Loucy (cell line): ENCODE measurements at regions not wholly inside any gene's neighbourhood (a gene's known extent, or its start where the extent isn't known, plus 50 kb on each side); places are given as distances from the start of the nearest gene placed in this dataset.
A peak's percentile ranks its signal among the peaks of the same experiment; 100 is the strongest.

Experiments
- H2AFZ ChIP-seq: fragments of 200-600 bp; sonication (generic); 2 replicates; pipeline ENCODE4 v1.6.0; 2016; ENCODE audit warnings: antibody characterized with exemption, mild to moderate bottlenecking, low read length, moderate library complexity
- H3F3A ChIP-seq: fragments of 200-600 bp; 2 replicates; pipeline ENCODE4 v1.6.0; 2016; ENCODE audit warnings: antibody characterized with exemption, low read depth, mild to moderate bottlenecking
- H3K27me3 ChIP-seq: fragments of 200-600 bp; sonication (generic); 2 replicates; pipeline ENCODE4 v1.6.1; 2014; ENCODE audit warnings: low read length, mild to moderate bottlenecking; ENCODE audit not compliant: insufficient read depth, poor library complexity, severe bottlenecking
- H3K36me3 ChIP-seq: fragments of 200-600 bp; sonication (generic); 2 replicates; pipeline ENCODE4 v1.6.1; 2016; ENCODE audit warnings: low read length; ENCODE audit not compliant: insufficient read depth
- H3K4me1 ChIP-seq: fragments of 200-600 bp; sonication (generic); 2 replicates; pipeline ENCODE4 v1.5.1; 2014; ENCODE audit warnings: low read length, mild to moderate bottlenecking; ENCODE audit not compliant: insufficient read depth, poor library complexity, severe bottlenecking
- H3K4me2 ChIP-seq: fragments of 200-600 bp; sonication (generic); 2 replicates; pipeline ENCODE4 v1.6.0; 2014; ENCODE audit warnings: antibody characterized with exemption, low read length, low read depth, mild to moderate bottlenecking; ENCODE audit not compliant: poor library complexity, severe bottlenecking
- H3K4me3 ChIP-seq: fragments of 200-600 bp; sonication (generic); 2 replicates; pipeline ENCODE4 v1.5.1; 2014; ENCODE audit warnings: low read length, mild to moderate bottlenecking, mixed read lengths; ENCODE audit not compliant: poor library complexity, severe bottlenecking
- H3K79me2 ChIP-seq: fragments of 200-600 bp; sonication (generic); 2 replicates; pipeline ENCODE4 v1.6.1; 2014; ENCODE audit warnings: low read length; ENCODE audit not compliant: insufficient read depth
- H3K9ac ChIP-seq: fragments of 200-600 bp; sonication (generic); 2 replicates; pipeline ENCODE4 v1.6.0; 2014; ENCODE audit warnings: mild to moderate bottlenecking, low read depth, low read length, moderate library complexity; ENCODE audit not compliant: poor library complexity, severe bottlenecking
- H3K9me2 ChIP-seq: fragments of 200-600 bp; sonication (generic); replicated peaks from 2 replicates; pipeline ENCODE4 v1.6.1; 2016; ENCODE audit warnings: low read depth, low read length, mixed read lengths
- H3K9me3 ChIP-seq: fragments of 200-600 bp; sonication (generic); 2 replicates; pipeline ENCODE4 v1.6.1; 2014; ENCODE audit warnings: mild to moderate bottlenecking, antibody characterized with exemption, low read length, low read depth; ENCODE audit not compliant: insufficient read depth
- H4K20me1 ChIP-seq: fragments of 200-600 bp; sonication (generic); 2 replicates; pipeline ENCODE4 v1.6.0; 2014; ENCODE audit warnings: antibody characterized with exemption, low read length, mild to moderate bottlenecking; ENCODE audit not compliant: insufficient read depth, poor library complexity, severe bottlenecking
- EZH2phosphoT487 ChIP-seq: fragments of 200-600 bp; IDR thresholded peaks from 2 replicates; pipeline ENCODE4 v1.6.1; 2018; ENCODE audit warnings: antibody characterized with exemption, mild to moderate bottlenecking, moderate library complexity, borderline replicate concordance
- TF ChIP-seq, protein P1 (sequence below): fragments of 200-600 bp; sonication (generic); conservative IDR thresholded peaks from 2 replicates; pipeline ENCODE4 v1.5.1; 2014; ENCODE audit warnings: mild to moderate bottlenecking, antibody characterized with exemption, low read length

DNA sequence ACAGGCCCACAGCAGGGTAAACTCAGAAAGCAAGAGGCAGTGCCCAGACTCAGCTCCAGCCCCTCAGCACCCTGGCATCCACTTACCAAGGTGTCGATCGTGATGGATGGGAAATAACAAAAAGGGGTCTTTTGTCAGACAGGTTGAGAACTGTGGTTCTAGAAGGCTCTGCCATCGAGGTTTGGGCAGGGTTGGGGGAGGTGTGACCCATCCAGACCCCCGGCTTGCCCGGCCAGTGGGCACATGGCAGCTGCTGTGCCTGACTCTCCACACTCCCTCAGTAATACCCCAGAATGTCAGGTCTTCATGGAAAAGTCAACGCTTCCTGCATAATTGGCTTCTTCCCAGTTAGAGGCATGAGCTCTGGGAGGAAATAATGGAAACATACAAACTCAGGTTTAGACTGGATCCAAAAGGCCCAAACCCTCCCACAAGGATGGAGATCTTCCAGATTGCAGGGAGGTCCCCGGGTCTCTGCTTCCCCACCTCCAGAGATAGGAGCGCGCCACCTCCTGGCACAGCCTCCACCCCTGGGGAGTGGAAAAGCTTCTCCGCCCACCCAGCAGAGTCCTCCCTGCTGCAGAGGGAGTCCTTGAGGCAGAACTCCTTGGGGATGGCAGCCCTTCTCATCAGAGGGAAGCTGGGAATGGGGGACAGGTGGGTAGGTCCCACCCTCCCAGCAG is 149.8 kb upstream of the IQSEC1 start:
- Histone ChIP-seq H3K4me1 (peaks cover 9% of the 10 kb centered on the region), H3K4me2 (peak overlapping the region; percentile 1)

GRCh38 chr3:13222131-13222530 is 148.9 kb upstream of the IQSEC1 start:
- Histone ChIP-seq H3K79me2 (no peaks in the 10 kb centered on the region), H4K20me1 (no peaks in the 10 kb centered on the region), H3K9me2 (no peaks in the 10 kb centered on the region), H3K9me3 (no peaks in the 10 kb centered on the region), H3F3A (no peaks in the 10 kb centered on the region), H3K36me3 (no peaks in the 10 kb centered on the region), H3K4me1 (peaks cover 9% of the 10 kb centered on the region), H2AFZ (no peak overlapping the region), H3K4me3 (no peak overlapping the region), H3K4me2 (no peak overlapping the region), H3K9ac (no peak overlapping the region), H3K27me3 (no peaks in the 10 kb centered on the region)
- TF ChIP-seq, protein P1, sequence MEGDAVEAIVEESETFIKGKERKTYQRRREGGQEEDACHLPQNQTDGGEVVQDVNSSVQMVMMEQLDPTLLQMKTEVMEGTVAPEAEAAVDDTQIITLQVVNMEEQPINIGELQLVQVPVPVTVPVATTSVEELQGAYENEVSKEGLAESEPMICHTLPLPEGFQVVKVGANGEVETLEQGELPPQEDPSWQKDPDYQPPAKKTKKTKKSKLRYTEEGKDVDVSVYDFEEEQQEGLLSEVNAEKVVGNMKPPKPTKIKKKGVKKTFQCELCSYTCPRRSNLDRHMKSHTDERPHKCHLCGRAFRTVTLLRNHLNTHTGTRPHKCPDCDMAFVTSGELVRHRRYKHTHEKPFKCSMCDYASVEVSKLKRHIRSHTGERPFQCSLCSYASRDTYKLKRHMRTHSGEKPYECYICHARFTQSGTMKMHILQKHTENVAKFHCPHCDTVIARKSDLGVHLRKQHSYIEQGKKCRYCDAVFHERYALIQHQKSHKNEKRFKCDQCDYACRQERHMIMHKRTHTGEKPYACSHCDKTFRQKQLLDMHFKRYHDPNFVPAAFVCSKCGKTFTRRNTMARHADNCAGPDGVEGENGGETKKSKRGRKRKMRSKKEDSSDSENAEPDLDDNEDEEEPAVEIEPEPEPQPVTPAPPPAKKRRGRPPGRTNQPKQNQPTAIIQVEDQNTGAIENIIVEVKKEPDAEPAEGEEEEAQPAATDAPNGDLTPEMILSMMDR: no peak

More for the DNA sequence above, 149.8 kb upstream of the IQSEC1 start:
- H3K9me3 ChIP-seq: no peaks in the 10 kb centered on the region
- H3K27me3 ChIP-seq: no peaks in the 10 kb centered on the region
- H4K20me1 ChIP-seq: no peaks in the 10 kb centered on the region
- H2AFZ ChIP-seq: no peak overlapping the region
- H3K36me3 ChIP-seq: no peaks in the 10 kb centered on the region
- H3K79me2 ChIP-seq: no peaks in the 10 kb centered on the region
- no peak overlapping the region for H3K9ac ChIP-seq
- H3F3A ChIP-seq: no peaks in the 10 kb centered on the region
- no peaks in the 10 kb centered on the region for H3K9me2 ChIP-seq
- H3K4me3 ChIP-seq: no peak overlapping the region
- no peak for TF ChIP-seq EZH2phosphoT487
- TF ChIP-seq, protein P1: no peak

GRCh38 chr3:13221491-13222061 is 148.3 kb upstream of the IQSEC1 start:
- H3K27me3 ChIP-seq: no peaks in the 10 kb centered on the region
- H3K79me2 ChIP-seq: no peaks in the 10 kb centered on the region
- H3K9me2 ChIP-seq: no peaks in the 10 kb centered on the region
- peaks cover 9% of the 10 kb centered on the region for H3K4me1 ChIP-seq
- no peak overlapping the region for H3K4me3 ChIP-seq
- TF ChIP-seq, protein P1: no peak
- TF ChIP-seq EZH2phosphoT487: no peak
- H3K36me3 ChIP-seq: no peaks in the 10 kb centered on the region
- no peaks in the 10 kb centered on the region for H3F3A ChIP-seq
- no peak overlapping the region for H3K4me2 ChIP-seq
- H2AFZ ChIP-seq: no peak overlapping the region
- no peaks in the 10 kb centered on the region for H4K20me1 ChIP-seq
- H3K9me3 ChIP-seq: no peaks in the 10 kb centered on the region
- no peak overlapping the region for H3K9ac ChIP-seq
